ENCODE measurements at regions not wholly inside any gene's neighbourhood (a gene's known extent, or its start where the extent isn't known, plus 50 kb on each side); places are given as distances from the start of the nearest gene placed in this dataset.

GRCh38 chr21:20644552-20644951, 353.7 kb upstream of the NCAM2 start:
- no peak for DNase-seq (ENCODE audit: low read depth)

GRCh38 chr21:20645344-20645743, 352.9 kb upstream of the NCAM2 start:
- TF ChIP-seq MAX (IDR thresholded peaks at IDR 0.05; ENCODE audit: low read depth, low read length), result no peak
- TF ChIP-seq POLR2A (IDR thresholded peaks at IDR 0.05; ENCODE audit: extremely low read depth, insufficient read length), result no peak
- TF ChIP-seq CTCF (IDR thresholded peaks at IDR 0.05; ENCODE audit: low read depth, low read length), result no peak
- TF ChIP-seq MYC (IDR thresholded peaks at IDR 0.05; ENCODE audit: low read depth, low read length), result no peak
- no peak overlapping the region for H3K4me3 ChIP-seq (ENCODE audit: low read depth, low read length)
- no peak for DNase-seq (ENCODE audit: low read depth)

More at GRCh38 chr21:20644552-20644951, 353.7 kb upstream of the NCAM2 start:
- no peak for TF ChIP-seq CTCF (IDR thresholded peaks at IDR 0.05; ENCODE audit: low read depth, low read length)
- TF ChIP-seq MYC (IDR thresholded peaks at IDR 0.05; ENCODE audit: low read depth, low read length), result no peak
- TF ChIP-seq POLR2A (IDR thresholded peaks at IDR 0.05; ENCODE audit: extremely low read depth, insufficient read length), result no peak
- no peak for TF ChIP-seq MAX (IDR thresholded peaks at IDR 0.05; ENCODE audit: low read depth, low read length)
- H3K4me3 ChIP-seq (ENCODE audit: low read depth, low read length), result no peak overlapping the region

GRCh38 chr21:20646431-20647165, 351.6 kb upstream of the NCAM2 start:
- TF ChIP-seq CTCF (IDR thresholded peaks at IDR 0.05; ENCODE audit: low read depth, low read length) (no peak), POLR2A (IDR thresholded peaks at IDR 0.05; ENCODE audit: extremely low read depth, insufficient read length) (no peak), MAX (IDR thresholded peaks at IDR 0.05; ENCODE audit: low read depth, low read length) (no peak), MYC (IDR thresholded peaks at IDR 0.05; ENCODE audit: low read depth, low read length) (no peak)
- DNase-seq (ENCODE audit: low read depth), result no peak
- H3K4me3 ChIP-seq (ENCODE audit: low read depth, low read length), result no peak overlapping the region

- no peak overlapping the region for H3K4me3 ChIP-seq (ENCODE audit: low read depth, low read length)
Observed at GRCh38 chr21:20647607-20648006, 350.6 kb upstream of the NCAM2 start.

GRCh38 chr21:20649231-20649630, 349.0 kb upstream of the NCAM2 start:
- no peak overlapping the region for H3K4me3 ChIP-seq (ENCODE audit: low read depth, low read length)
- TF ChIP-seq POLR2A (IDR thresholded peaks at IDR 0.05; ENCODE audit: extremely low read depth, insufficient read length), result no peak
- no peak for TF ChIP-seq MAX (IDR thresholded peaks at IDR 0.05; ENCODE audit: low read depth, low read length)
- no peak for TF ChIP-seq MYC (IDR thresholded peaks at IDR 0.05; ENCODE audit: low read depth, low read length)
- TF ChIP-seq CTCF (IDR thresholded peaks at IDR 0.05; ENCODE audit: low read depth, low read length), result no peak
- DNase-seq (ENCODE audit: low read depth), result no peak

More at GRCh38 chr21:20647607-20648006, 350.6 kb upstream of the NCAM2 start:
- no peak for TF ChIP-seq MAX (IDR thresholded peaks at IDR 0.05; ENCODE audit: low read depth, low read length)
- TF ChIP-seq POLR2A (IDR thresholded peaks at IDR 0.05; ENCODE audit: extremely low read depth, insufficient read length), result no peak
- no peak for TF ChIP-seq CTCF (IDR thresholded peaks at IDR 0.05; ENCODE audit: low read depth, low read length)
- TF ChIP-seq MYC (IDR thresholded peaks at IDR 0.05; ENCODE audit: low read depth, low read length), result no peak
- DNase-seq (ENCODE audit: low read depth), result no peak
